Stimulated activated CD8-positive, alpha-beta memory T cell treated with anti-CD3 and anti-CD28 coated beads, Interleukin-7, amount 100 ng/mL, for 4 hours (primary cell): ENCODE measurements at regions not wholly inside any gene's neighbourhood (a gene's known extent, or its start where the extent isn't known, plus 50 kb on each side); places are given as distances from the start of the nearest gene placed in this dataset.

Experiments used
- DNase-seq, 2 donors: peaks; one replicate each; pipeline ENCODE4 v3.0.0-alpha.2; 2020; ENCODE audit warnings: low read depth in 2 of 2

DNA sequence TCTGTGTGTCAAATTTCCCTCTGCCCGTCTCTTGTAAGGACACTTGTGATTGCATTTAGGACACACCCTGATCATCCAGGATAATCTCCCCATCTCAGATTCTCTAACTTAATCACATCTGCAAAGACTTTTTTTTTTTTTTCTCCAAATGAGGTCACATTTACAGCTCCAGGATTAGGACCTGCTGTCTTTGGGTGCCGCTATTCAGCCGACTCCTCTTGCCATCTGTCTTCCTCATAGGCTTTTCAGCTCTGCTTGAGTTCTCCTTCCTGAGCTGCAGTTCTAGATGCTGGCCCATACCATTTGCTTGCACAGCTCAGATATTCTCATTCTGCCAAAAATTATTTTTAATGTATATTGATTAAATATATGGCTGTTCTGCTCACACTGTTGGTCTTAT is 94.3 kb upstream of the TLE3 start:
- no peak for DNase-seq

DNA sequence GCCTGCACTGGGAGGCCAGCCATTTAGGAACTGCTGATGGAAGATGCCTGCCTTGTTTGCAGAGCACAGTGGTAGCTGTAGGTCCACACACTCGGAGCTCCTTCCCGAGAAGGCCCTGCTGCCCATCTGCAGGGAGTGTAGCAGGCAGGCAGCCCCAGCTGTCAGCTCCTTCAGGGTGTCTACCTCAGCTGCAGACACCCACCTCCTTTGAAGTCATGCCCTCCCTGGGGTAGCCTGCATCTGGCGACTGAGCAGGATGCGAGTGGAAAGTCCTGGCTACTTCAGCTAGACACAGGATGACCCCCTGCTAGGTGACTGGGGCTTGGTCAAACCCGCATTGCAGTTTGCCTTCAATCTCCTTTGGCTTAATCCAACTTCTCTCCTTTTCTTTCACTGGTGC is 93.2 kb upstream of the TLE3 start:
- no peak for DNase-seq

GRCh38 chr15:70189826-70190695 is 92.3 kb upstream of the TLE3 start:
- DNase-seq: no peak

DNA sequence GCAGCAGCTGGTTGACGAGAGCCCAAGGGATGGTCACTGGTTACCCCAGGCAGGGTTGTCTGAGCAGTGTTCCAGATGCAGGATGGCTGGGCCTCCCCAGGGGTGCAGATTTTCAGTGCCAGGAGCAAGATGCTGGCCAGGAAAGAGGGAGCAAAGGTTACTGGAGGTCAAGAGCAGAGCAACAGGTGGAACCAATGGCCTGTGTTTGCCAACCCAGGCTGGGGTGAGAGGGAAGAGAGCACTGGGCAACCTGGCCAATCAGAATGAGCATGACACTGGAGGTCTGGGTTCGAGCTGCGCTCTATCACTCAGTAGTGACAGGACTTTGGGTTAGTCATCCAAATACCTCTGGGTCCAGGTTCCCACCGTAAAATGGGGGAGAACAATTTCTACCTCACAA is 90.6 kb upstream of the TLE3 start:
- DNase-seq: no peak

GRCh38 chr15:70187331-70187730 is 89.6 kb upstream of the TLE3 start:
- no peak for DNase-seq

DNA sequence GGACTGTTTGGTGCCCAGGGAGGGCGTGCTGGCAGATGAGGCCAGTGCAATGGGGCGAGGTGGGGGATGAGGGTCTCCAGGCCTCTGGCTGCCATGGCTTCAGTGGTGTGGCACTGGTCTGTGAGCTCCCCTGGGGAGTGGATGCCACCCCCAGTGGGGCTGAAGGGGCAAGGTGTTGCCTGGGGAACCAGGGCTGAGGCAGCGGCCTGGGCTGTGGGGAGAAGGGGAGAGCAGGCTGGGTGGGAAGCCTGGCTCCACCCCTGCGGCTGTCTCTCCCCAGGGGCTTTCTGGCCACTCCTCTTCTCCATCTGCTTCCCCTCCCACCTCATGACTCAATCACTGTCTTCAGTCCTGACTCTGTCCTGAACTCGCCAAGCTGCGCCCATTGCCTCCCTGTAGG is 88.4 kb upstream of the TLE3 start:
- no peak for DNase-seq

DNA sequence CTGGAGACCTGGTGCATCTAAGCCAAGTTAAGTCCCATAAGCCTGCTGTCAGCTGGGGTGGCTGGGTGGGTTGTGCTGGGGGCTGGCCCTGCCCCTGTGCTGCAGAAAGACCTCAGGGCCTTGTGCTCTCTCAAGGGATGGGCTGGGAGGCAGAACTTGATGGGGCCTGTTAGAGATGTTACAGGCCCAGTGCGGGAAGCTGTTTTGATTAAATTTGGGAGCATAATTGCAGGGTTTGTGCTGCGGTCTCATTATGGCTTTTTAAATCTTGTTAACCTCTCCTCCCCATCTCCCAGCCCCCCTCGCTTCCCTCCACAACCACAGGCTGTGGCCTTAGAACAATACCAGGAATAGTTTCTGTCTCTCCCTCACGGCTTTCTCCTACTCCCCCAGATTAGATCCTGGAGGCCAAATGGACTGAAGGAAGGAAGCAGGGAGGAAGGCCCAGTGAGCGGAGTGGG is 87.6 kb upstream of the TLE3 start:
- DNase-seq: no peak

GRCh38 chr15:70182858-70183695 is 85.4 kb upstream of the TLE3 start:
- DNase-seq: no peak

GRCh38 chr15:70181626-70182255 is 84.0 kb upstream of the TLE3 start:
- no peak for DNase-seq

GRCh38 chr15:70180186-70180875 is 82.6 kb upstream of the TLE3 start:
- no peak for DNase-seq

- DNase-seq: no peak
These were observed 81.7 kb upstream of the TLE3 start for GRCh38 chr15:70179309-70179892.

GRCh38 chr15:70178335-70179084 is 80.8 kb upstream of the TLE3 start:
- no peak for DNase-seq

- DNase-seq: no peak
These were observed 75.0 kb upstream of the TLE3 start for GRCh38 chr15:70172566-70173225.

DNA sequence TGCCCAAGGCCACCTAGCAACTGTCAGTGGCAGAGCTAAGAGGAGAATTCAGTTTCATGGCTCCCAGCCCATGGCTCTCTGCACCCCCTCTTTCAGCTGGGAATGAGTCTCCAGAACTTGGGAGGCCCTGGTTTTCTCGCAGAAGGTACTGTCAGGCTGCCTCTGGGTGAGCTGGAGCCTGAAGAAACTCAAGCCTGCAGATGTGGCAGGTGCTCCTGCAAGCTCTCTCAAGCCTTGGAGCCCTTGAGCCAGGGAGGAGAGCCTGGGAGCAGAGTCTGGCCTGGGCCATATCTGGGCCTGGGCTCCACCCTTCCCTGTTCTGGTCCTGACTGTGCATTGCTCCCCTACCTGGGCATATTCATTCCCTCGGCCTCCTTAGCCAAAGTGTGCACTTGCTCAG is 74.4 kb upstream of the TLE3 start:
- DNase-seq: no peak

- DNase-seq: no peak
These were observed 73.7 kb upstream of the TLE3 start for GRCh38 chr15:70171256-70171886.

GRCh38 chr15:70170096-70170699 is 72.5 kb upstream of the TLE3 start:
- DNase-seq: no peak

- DNase-seq: no peak
These were observed 71.4 kb upstream of the TLE3 start for GRCh38 chr15:70169147-70169546.

- no peak for DNase-seq
These were observed 69.4 kb upstream of the TLE3 start for GRCh38 chr15:70167155-70167554.

GRCh38 chr15:70166506-70167087 is 68.9 kb upstream of the TLE3 start:
- DNase-seq: no peak
